ENCODE measurements at regions not wholly inside any gene's neighbourhood (a gene's known extent, or its start where the extent isn't known, plus 50 kb on each side); places are given as distances from the start of the nearest gene placed in this dataset.

DNA sequence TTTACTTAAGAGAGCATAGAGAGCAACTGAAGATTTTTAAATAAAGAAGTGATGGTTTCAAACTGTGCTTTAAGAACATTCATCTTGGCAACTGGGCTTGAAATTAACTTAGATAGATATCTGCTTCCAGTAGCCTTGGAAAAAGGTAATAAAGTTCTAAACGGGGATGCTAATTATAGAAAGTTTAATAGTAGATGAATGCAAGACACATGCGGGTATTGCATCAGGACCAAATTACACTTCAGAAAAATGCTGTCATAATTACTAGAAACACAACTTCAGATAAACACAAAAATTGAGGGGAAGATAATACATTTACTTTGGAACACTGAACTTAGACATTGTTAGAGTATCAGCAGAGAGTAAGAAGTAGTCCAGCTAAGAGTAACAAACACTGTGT, 227.7 kb upstream of the SNX2 start (continued):
- TF ChIP-seq, protein P1, sequence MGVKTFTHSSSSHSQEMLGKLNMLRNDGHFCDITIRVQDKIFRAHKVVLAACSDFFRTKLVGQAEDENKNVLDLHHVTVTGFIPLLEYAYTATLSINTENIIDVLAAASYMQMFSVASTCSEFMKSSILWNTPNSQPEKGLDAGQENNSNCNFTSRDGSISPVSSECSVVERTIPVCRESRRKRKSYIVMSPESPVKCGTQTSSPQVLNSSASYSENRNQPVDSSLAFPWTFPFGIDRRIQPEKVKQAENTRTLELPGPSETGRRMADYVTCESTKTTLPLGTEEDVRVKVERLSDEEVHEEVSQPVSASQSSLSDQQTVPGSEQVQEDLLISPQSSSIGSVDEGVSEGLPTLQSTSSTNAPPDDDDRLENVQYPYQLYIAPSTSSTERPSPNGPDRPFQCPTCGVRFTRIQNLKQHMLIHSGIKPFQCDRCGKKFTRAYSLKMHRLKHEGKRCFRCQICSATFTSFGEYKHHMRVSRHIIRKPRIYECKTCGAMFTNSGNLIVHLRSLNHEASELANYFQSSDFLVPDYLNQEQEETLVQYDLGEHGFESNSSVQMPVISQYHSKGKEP (tag by site-specific recombination; IDR thresholded peaks at IDR 0.05), result peak; percentile 54; the same call in 1 of the 2 replicates
- TF ChIP-seq ZBTB48 (tag by site-specific recombination; IDR thresholded peaks at IDR 0.05) (no peak), ZNF664 (tag by site-specific recombination; IDR thresholded peaks at IDR 0.05) (peak; percentile 71), ZNF146 (tag by site-specific recombination; IDR thresholded peaks at IDR 0.05) (no peak)

DNA sequence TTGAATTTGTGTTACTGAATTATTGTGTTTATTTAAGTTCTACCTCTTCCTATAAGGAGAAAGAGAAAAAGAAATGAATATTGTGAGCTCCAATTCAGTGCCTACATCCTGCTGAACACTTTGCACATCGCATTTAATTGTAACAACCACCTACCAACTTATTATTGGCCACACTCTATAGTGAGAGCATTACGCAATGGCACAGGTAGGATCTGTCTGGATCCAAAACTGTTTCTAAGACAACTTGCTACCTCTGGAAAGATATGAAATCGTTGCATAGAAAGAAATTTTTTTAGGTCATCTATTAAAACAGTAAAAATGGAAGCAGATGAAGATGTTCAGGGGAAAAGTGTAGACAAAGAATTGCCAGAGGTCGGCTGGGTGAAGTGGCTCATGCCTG, 227.2 kb upstream of the SNX2 start:
- Histone ChIP-seq H3K4me3 (ENCODE audit: low read depth, low read length) (no peak overlapping the region), H3K4me1 (ENCODE audit: control insufficient read depth, insufficient read depth, low read length) (no peaks in the 10 kb centered on the region), H3K36me3 (ENCODE audit: control insufficient read depth in 2 of 2, insufficient read depth in 1 of 2, low read length in 2 of 2) (no peaks in the 10 kb centered on the region), H3K9me3 (ENCODE audit: control insufficient read depth, insufficient read depth, low read depth, low read length) (no peaks in the 10 kb centered on the region), H3K27ac (ENCODE audit: extremely low read depth, low read depth, low read length) (no peak overlapping the region)
- no peak for TF ChIP-seq ZNF292 (tag by site-specific recombination; IDR thresholded peaks at IDR 0.05; ENCODE audit: borderline replicate concordance, low read depth)
- TF ChIP-seq ZNF596 (tag by site-specific recombination; IDR thresholded peaks at IDR 0.05), result no peak
- TF ChIP-seq, protein P2, sequence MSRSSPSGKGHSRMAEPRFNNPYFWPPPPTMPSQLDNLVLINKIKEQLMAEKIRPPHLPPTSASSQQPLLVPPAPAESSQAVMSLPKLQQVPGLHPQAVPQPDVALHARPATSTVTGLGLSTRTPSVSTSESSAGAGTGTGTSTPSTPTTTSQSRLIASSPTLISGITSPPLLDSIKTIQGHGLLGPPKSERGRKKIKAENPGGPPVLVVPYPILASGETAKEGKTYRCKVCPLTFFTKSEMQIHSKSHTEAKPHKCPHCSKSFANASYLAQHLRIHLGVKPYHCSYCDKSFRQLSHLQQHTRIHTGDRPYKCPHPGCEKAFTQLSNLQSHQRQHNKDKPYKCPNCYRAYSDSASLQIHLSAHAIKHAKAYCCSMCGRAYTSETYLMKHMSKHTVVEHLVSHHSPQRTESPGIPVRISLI (tag by site-specific recombination; IDR thresholded peaks at IDR 0.05), result no peak
- no peak for TF ChIP-seq ZNF350 (tag by site-specific recombination; IDR thresholded peaks at IDR 0.05)
- TF ChIP-seq KLF16 (tag by site-specific recombination; IDR thresholded peaks at IDR 0.05), result no peak
- TF ChIP-seq ZFHX2 (tag by site-specific recombination; conservative IDR thresholded peaks at IDR 0.05), result no peak
- no peak for TF ChIP-seq ZNF23 (tag by site-specific recombination; IDR thresholded peaks at IDR 0.05; ENCODE audit: borderline replicate concordance)
- TF ChIP-seq, protein P3, sequence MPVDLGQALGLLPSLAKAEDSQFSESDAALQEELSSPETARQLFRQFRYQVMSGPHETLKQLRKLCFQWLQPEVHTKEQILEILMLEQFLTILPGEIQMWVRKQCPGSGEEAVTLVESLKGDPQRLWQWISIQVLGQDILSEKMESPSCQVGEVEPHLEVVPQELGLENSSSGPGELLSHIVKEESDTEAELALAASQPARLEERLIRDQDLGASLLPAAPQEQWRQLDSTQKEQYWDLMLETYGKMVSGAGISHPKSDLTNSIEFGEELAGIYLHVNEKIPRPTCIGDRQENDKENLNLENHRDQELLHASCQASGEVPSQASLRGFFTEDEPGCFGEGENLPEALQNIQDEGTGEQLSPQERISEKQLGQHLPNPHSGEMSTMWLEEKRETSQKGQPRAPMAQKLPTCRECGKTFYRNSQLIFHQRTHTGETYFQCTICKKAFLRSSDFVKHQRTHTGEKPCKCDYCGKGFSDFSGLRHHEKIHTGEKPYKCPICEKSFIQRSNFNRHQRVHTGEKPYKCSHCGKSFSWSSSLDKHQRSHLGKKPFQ (tag by site-specific recombination; IDR thresholded peaks at IDR 0.05), result no peak
- TF ChIP-seq KLF1 (tag by site-specific recombination; IDR thresholded peaks at IDR 0.05), result no peak
- TF ChIP-seq, protein P4, sequence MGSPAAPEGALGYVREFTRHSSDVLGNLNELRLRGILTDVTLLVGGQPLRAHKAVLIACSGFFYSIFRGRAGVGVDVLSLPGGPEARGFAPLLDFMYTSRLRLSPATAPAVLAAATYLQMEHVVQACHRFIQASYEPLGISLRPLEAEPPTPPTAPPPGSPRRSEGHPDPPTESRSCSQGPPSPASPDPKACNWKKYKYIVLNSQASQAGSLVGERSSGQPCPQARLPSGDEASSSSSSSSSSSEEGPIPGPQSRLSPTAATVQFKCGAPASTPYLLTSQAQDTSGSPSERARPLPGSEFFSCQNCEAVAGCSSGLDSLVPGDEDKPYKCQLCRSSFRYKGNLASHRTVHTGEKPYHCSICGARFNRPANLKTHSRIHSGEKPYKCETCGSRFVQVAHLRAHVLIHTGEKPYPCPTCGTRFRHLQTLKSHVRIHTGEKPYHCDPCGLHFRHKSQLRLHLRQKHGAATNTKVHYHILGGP (tag by site-specific recombination; IDR thresholded peaks at IDR 0.05), result no peak
- no peak for TF ChIP-seq ZNF514 (tag by site-specific recombination; IDR thresholded peaks at IDR 0.05)
- no peak for TF ChIP-seq ZNF266 (tag by site-specific recombination; IDR thresholded peaks at IDR 0.05; ENCODE audit: low read depth)
- TF ChIP-seq ZNF837 (tag by site-specific recombination; IDR thresholded peaks at IDR 0.05), result no peak
- no peak for TF ChIP-seq ZNF138 (tag by site-specific recombination; IDR thresholded peaks at IDR 0.05; ENCODE audit: borderline replicate concordance)
- TF ChIP-seq BCL11B (tag by site-specific recombination; IDR thresholded peaks at IDR 0.05; ENCODE audit: low read depth), result no peak
- TF ChIP-seq, protein P5, sequence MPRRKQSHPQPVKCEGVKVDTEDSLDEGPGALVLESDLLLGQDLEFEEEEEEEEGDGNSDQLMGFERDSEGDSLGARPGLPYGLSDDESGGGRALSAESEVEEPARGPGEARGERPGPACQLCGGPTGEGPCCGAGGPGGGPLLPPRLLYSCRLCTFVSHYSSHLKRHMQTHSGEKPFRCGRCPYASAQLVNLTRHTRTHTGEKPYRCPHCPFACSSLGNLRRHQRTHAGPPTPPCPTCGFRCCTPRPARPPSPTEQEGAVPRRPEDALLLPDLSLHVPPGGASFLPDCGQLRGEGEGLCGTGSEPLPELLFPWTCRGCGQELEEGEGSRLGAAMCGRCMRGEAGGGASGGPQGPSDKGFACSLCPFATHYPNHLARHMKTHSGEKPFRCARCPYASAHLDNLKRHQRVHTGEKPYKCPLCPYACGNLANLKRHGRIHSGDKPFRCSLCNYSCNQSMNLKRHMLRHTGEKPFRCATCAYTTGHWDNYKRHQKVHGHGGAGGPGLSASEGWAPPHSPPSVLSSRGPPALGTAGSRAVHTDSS (tag by site-specific recombination; IDR thresholded peaks at IDR 0.05), result no peak
- TF ChIP-seq, protein P6, sequence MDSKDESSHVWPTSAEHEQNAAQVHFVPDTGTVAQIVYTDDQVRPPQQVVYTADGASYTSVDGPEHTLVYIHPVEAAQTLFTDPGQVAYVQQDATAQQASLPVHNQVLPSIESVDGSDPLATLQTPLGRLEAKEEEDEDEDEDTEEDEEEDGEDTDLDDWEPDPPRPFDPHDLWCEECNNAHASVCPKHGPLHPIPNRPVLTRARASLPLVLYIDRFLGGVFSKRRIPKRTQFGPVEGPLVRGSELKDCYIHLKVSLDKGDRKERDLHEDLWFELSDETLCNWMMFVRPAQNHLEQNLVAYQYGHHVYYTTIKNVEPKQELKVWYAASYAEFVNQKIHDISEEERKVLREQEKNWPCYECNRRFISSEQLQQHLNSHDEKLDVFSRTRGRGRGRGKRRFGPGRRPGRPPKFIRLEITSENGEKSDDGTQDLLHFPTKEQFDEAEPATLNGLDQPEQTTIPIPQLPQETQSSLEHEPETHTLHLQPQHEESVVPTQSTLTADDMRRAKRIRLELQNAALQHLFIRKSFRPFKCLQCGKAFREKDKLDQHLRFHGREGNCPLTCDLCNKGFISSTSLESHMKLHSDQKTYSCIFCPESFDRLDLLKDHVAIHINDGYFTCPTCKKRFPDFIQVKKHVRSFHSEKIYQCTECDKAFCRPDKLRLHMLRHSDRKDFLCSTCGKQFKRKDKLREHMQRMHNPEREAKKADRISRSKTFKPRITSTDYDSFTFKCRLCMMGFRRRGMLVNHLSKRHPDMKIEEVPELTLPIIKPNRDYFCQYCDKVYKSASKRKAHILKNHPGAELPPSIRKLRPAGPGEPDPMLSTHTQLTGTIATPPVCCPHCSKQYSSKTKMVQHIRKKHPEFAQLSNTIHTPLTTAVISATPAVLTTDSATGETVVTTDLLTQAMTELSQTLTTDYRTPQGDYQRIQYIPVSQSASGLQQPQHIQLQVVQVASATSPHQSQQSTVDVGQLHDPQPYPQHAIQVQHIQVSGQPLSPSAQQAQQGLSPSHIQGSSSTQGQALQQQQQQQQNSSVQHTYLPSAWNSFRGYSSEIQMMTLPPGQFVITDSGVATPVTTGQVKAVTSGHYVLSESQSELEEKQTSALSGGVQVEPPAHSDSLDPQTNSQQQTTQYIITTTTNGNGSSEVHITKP (tag by site-specific recombination; IDR thresholded peaks at IDR 0.05), result no peak
- ChIA-PET POLR2A (no interaction called here), CTCF (no interaction called here)

Data from HEK293 (cell line).